ENCODE measurements at regions not wholly inside any gene's neighbourhood (a gene's known extent, or its start where the extent isn't known, plus 50 kb on each side); places are given as distances from the start of the nearest gene placed in this dataset.
"Not testable (repeated sequence)": the region's sequence is repeated elsewhere in the genome, so short reads cannot be mapped to it uniquely, and the experiment has no call there.

- H2BK15ac ChIP-seq (ENCODE audit: low read depth, poor library complexity, severe bottlenecking): no peak overlapping the region
- no peak for DNase-seq
Observed at GRCh38 chr21:20186186-20186585, 812.0 kb upstream of the NCAM2 start.

GRCh38 chr21:20187028-20187427 is 811.2 kb upstream of the NCAM2 start:
- DNase-seq: no peak
- WGBS: 52% methylated on average over 2 of the region's 2 CpGs
- Histone ChIP-seq H3K14ac (ENCODE audit: low read length in 2 of 2) (no peak overlapping the region), H2BK15ac (ENCODE audit: low read depth, poor library complexity, severe bottlenecking) (no peak overlapping the region), H3K79me1 (replicated peaks; ENCODE audit: low read length, poor library complexity, severe bottlenecking) (no peaks in the 10 kb centered on the region), H2BK5ac (ENCODE audit: low read depth, low read length, poor library complexity, severe bottlenecking) (no peak overlapping the region), H3K18ac (ENCODE audit: low read depth in 1 of 2, low read length in 2 of 2) (no peak overlapping the region), H3K23ac (ENCODE audit: low read length in 2 of 2) (no peak overlapping the region), H3K9ac (ENCODE audit: low read length) (no peak overlapping the region), H3K27ac (ENCODE audit: low read length, poor library complexity, severe bottlenecking) (no peak overlapping the region), H2AFZ (ENCODE audit: low read depth, low read length) (no peak overlapping the region), H3K36me3 (ENCODE audit: control insufficient read depth in 1 of 2, insufficient read depth in 2 of 2, low read depth in 1 of 2, low read length in 2 of 2) (no peaks in the 10 kb centered on the region), H3K4me2 (ENCODE audit: low read length, poor library complexity, severe bottlenecking) (no peak overlapping the region), H3K4ac (ENCODE audit: low read depth in 1 of 2, low read length in 2 of 2) (no peak overlapping the region), H3K9me3 (ENCODE audit: control insufficient read depth, low read length) (peaks cover 39% of the 10 kb centered on the region), H3K4me3 (ENCODE audit: insufficient read depth in 1 of 2, low read depth in 1 of 2, low read length in 2 of 2) (no peak overlapping the region), H4K91ac (ENCODE audit: low read length) (no peak overlapping the region), H2AK5ac (ENCODE audit: low read length, severe bottlenecking) (no peak overlapping the region), H2BK12ac (ENCODE audit: low read length in 2 of 2) (no peak overlapping the region), H2BK120ac (ENCODE audit: low read depth, low read length) (no peak overlapping the region), H4K8ac (ENCODE audit: low read length) (no peak overlapping the region), H3K4me1 (ENCODE audit: control insufficient read depth, insufficient read depth, low read depth, low read length) (no peaks in the 10 kb centered on the region), H3K27me3 (ENCODE audit: control insufficient read depth in 1 of 2, insufficient read depth in 1 of 2, low read length in 2 of 2) (no peaks in the 10 kb centered on the region)

More at GRCh38 chr21:20186186-20186585, 812.0 kb upstream of the NCAM2 start:
- Histone ChIP-seq H3K9ac (ENCODE audit: low read length) (no peak overlapping the region), H3K27ac (ENCODE audit: low read length, poor library complexity, severe bottlenecking) (no peak overlapping the region), H4K8ac (ENCODE audit: low read length) (no peak overlapping the region), H4K91ac (ENCODE audit: low read length) (no peak overlapping the region), H3K79me1 (replicated peaks; ENCODE audit: low read length, poor library complexity, severe bottlenecking) (no peaks in the 10 kb centered on the region), H2AK5ac (ENCODE audit: low read length, severe bottlenecking) (no peak overlapping the region), H3K36me3 (ENCODE audit: control insufficient read depth in 1 of 2, insufficient read depth in 2 of 2, low read depth in 1 of 2, low read length in 2 of 2) (no peaks in the 10 kb centered on the region), H2BK120ac (ENCODE audit: low read depth, low read length) (no peak overlapping the region), H3K9me3 (ENCODE audit: control insufficient read depth, low read length) (peaks cover 34% of the 10 kb centered on the region), H3K4me2 (ENCODE audit: low read length, poor library complexity, severe bottlenecking) (no peak overlapping the region), H3K4me1 (ENCODE audit: control insufficient read depth, insufficient read depth, low read depth, low read length) (no peaks in the 10 kb centered on the region), H2BK5ac (ENCODE audit: low read depth, low read length, poor library complexity, severe bottlenecking) (no peak overlapping the region), H3K23ac (ENCODE audit: low read length in 2 of 2) (no peak overlapping the region), H2BK12ac (ENCODE audit: low read length in 2 of 2) (no peak overlapping the region), H3K4me3 (ENCODE audit: insufficient read depth in 1 of 2, low read depth in 1 of 2, low read length in 2 of 2) (no peak overlapping the region), H3K14ac (ENCODE audit: low read length in 2 of 2) (no peak overlapping the region), H3K4ac (ENCODE audit: low read depth in 1 of 2, low read length in 2 of 2) (no peak overlapping the region), H2AFZ (ENCODE audit: low read depth, low read length) (no peak overlapping the region), H3K18ac (ENCODE audit: low read depth in 1 of 2, low read length in 2 of 2) (no peak overlapping the region), H3K27me3 (ENCODE audit: control insufficient read depth in 1 of 2, insufficient read depth in 1 of 2, low read length in 2 of 2) (no peaks in the 10 kb centered on the region)
- WGBS: no CpG with 5 or more reads among the region's 3 CpGs

DNA sequence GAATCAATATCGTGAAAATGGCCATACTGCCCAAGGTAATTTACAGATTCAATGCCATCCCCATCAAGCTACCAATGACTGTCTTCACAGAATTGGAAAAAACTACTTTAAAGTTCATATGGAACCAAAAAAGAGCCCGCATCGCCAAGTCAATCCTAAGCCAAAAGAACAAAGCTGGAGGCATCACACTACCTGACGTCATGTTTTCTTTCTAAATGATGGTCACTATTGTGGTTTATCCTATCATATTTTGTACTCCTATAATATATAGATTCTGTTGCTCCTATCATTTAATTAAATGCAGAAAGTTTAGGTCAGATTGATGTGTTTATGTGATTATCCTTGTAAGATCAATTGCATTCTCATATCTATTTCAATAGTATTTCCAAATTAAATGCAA is 796.9 kb upstream of the NCAM2 start:
- H4K91ac ChIP-seq (ENCODE audit: low read length); H3K23ac ChIP-seq (ENCODE audit: low read length in 2 of 2); H3K4ac ChIP-seq (ENCODE audit: low read depth in 1 of 2, low read length in 2 of 2); H3K27ac ChIP-seq (ENCODE audit: low read length, poor library complexity, severe bottlenecking); H3K79me1 ChIP-seq (replicated peaks; ENCODE audit: low read length, poor library complexity, severe bottlenecking); H2BK120ac ChIP-seq (ENCODE audit: low read depth, low read length); H3K4me3 ChIP-seq (ENCODE audit: insufficient read depth in 1 of 2, low read depth in 1 of 2, low read length in 2 of 2); H2BK12ac ChIP-seq (ENCODE audit: low read length in 2 of 2); H3K4me2 ChIP-seq (ENCODE audit: low read length, poor library complexity, severe bottlenecking); H3K14ac ChIP-seq (ENCODE audit: low read length in 2 of 2); H2BK5ac ChIP-seq (ENCODE audit: low read depth, low read length, poor library complexity, severe bottlenecking); H3K4me1 ChIP-seq (ENCODE audit: control insufficient read depth, insufficient read depth, low read depth, low read length); DNase-seq; H2BK15ac ChIP-seq (ENCODE audit: low read depth, poor library complexity, severe bottlenecking); H3K18ac ChIP-seq (ENCODE audit: low read depth in 1 of 2, low read length in 2 of 2); H3K27me3 ChIP-seq (ENCODE audit: control insufficient read depth in 1 of 2, insufficient read depth in 1 of 2, low read length in 2 of 2); H4K8ac ChIP-seq (ENCODE audit: low read length); H2AK5ac ChIP-seq (ENCODE audit: low read length, severe bottlenecking); H2AFZ ChIP-seq (ENCODE audit: low read depth, low read length); H3K9ac ChIP-seq (ENCODE audit: low read length); H3K36me3 ChIP-seq (ENCODE audit: control insufficient read depth in 1 of 2, insufficient read depth in 2 of 2, low read depth in 1 of 2, low read length in 2 of 2); H3K9me3 ChIP-seq (ENCODE audit: control insufficient read depth, low read length): not testable (repeated sequence)
- no CpG with 5 or more reads among the region's 4 CpGs for WGBS

DNA sequence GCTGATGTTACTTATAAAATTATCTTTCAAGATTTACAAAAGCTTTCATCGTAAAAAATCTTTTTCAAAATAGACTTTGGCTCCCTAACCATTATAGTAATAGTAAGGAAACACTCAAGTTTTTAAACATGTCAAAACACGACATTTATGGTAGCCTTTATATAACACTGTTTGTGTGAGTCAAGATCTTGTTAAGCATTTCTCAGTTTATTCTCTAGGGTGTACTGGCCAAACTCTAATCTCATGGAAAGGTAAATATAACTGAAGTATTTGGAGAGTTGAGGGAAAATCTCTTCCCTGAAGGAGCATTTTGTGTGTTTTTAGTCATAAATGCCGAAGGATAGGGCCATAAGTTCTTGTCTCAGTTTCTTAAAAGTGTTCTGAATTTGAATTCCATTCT is 790.9 kb upstream of the NCAM2 start:
- Histone ChIP-seq H2AK5ac (ENCODE audit: low read length, severe bottlenecking) (no peak overlapping the region), H3K9me3 (ENCODE audit: control insufficient read depth, low read length) (peaks cover 3% of the 10 kb centered on the region), H2BK15ac (ENCODE audit: low read depth, poor library complexity, severe bottlenecking) (no peak overlapping the region), H2AFZ (ENCODE audit: low read depth, low read length) (no peak overlapping the region), H3K4me3 (ENCODE audit: insufficient read depth in 1 of 2, low read depth in 1 of 2, low read length in 2 of 2) (no peak overlapping the region), H3K36me3 (ENCODE audit: control insufficient read depth in 1 of 2, insufficient read depth in 2 of 2, low read depth in 1 of 2, low read length in 2 of 2) (no peaks in the 10 kb centered on the region), H4K8ac (ENCODE audit: low read length) (no peak overlapping the region), H3K18ac (ENCODE audit: low read depth in 1 of 2, low read length in 2 of 2) (no peak overlapping the region), H3K4ac (ENCODE audit: low read depth in 1 of 2, low read length in 2 of 2) (no peak overlapping the region), H3K79me1 (replicated peaks; ENCODE audit: low read length, poor library complexity, severe bottlenecking) (no peaks in the 10 kb centered on the region), H3K4me2 (ENCODE audit: low read length, poor library complexity, severe bottlenecking) (no peak overlapping the region), H2BK5ac (ENCODE audit: low read depth, low read length, poor library complexity, severe bottlenecking) (no peak overlapping the region), H4K91ac (ENCODE audit: low read length) (no peak overlapping the region), H2BK12ac (ENCODE audit: low read length in 2 of 2) (no peak overlapping the region), H3K23ac (ENCODE audit: low read length in 2 of 2) (no peak overlapping the region), H3K14ac (ENCODE audit: low read length in 2 of 2) (no peak overlapping the region), H3K27me3 (ENCODE audit: control insufficient read depth in 1 of 2, insufficient read depth in 1 of 2, low read length in 2 of 2) (no peaks in the 10 kb centered on the region), H2BK120ac (ENCODE audit: low read depth, low read length) (no peak overlapping the region), H3K4me1 (ENCODE audit: control insufficient read depth, insufficient read depth, low read depth, low read length) (no peaks in the 10 kb centered on the region), H3K27ac (ENCODE audit: low read length, poor library complexity, severe bottlenecking) (no peak overlapping the region), H3K9ac (ENCODE audit: low read length) (no peak overlapping the region)
- DNase-seq: no peak
- WGBS: 29% methylated on average over 1 of the region's 3 CpGs

Measured in mesenchymal stem cell (in vitro differentiated cells and primary cell).